Hepatocyte (in vitro differentiated cells): ENCODE measurements at regions not wholly inside any gene's neighbourhood (a gene's known extent, or its start where the extent isn't known, plus 50 kb on each side); places are given as distances from the start of the nearest gene placed in this dataset.

Source experiments
- DNase-seq: peaks from one replicate; pipeline ENCODE4 v3.0.0-alpha.2; 2016; ENCODE audit warnings: low spot score
- H2AFZ ChIP-seq: fragments of 200-600 bp; sonication (generic); 2 replicates; pipeline ENCODE4 v1.6.0; 2016; ENCODE audit warnings: antibody characterized with exemption, mild to moderate bottlenecking
- H3K27ac ChIP-seq: fragments of 200-600 bp; sonication (generic); 2 replicates; pipeline ENCODE4 v1.5.1; 2016; ENCODE audit warnings: mild to moderate bottlenecking
- H3K27me3 ChIP-seq: fragments of 200-600 bp; sonication (generic); 2 replicates; pipeline ENCODE4 v1.6.1; 2016
- H3K36me3 ChIP-seq: fragments of 200-600 bp; sonication (generic); replicated peaks from 2 replicates; pipeline ENCODE4 v1.5.1; 2016; ENCODE audit warnings: low read depth; ENCODE audit not compliant: insufficient read depth
- H3K4me1 ChIP-seq: fragments of 200-600 bp; sonication (generic); 2 replicates; pipeline ENCODE4 v1.5.1; 2016; ENCODE audit warnings: mild to moderate bottlenecking, moderate library complexity; ENCODE audit not compliant: insufficient read depth
- H3K4me2 ChIP-seq: fragments of 200-600 bp; sonication (generic); 2 replicates; pipeline ENCODE4 v1.6.0; 2016
- H3K4me3 ChIP-seq: fragments of 200-600 bp; sonication (generic); 2 replicates; pipeline ENCODE4 v1.5.1; 2016; ENCODE audit warnings: mild to moderate bottlenecking
- H3K79me2 ChIP-seq: fragments of 200-600 bp; sonication (generic); 2 replicates; pipeline ENCODE4 v1.6.0; 2017; ENCODE audit warnings: mild to moderate bottlenecking
- H3K9me2 ChIP-seq: fragments of 200-600 bp; sonication (generic); replicated peaks from 2 replicates; pipeline ENCODE4 v1.6.0; 2017; ENCODE audit warnings: mild to moderate bottlenecking; ENCODE audit not compliant: insufficient read depth
- H3K9me3 ChIP-seq: fragments of 200-600 bp; sonication (generic); 2 replicates; pipeline ENCODE4 v1.5.1; 2016; ENCODE audit warnings: low read depth, mild to moderate bottlenecking
- H4K20me1 ChIP-seq: fragments of 200-600 bp; sonication (generic); 2 replicates; pipeline ENCODE4 v1.6.0; 2016; ENCODE audit warnings: mild to moderate bottlenecking; ENCODE audit not compliant: insufficient read depth, poor library complexity, severe bottlenecking
- CTCF ChIP-seq: fragments of 200-600 bp; sonication (generic); IDR thresholded peaks from 2 replicates; pipeline ENCODE4 v1.5.1; 2016; ENCODE audit warnings: antibody characterized with exemption, mild to moderate bottlenecking; ENCODE audit not compliant: poor library complexity
- EZH2 ChIP-seq: fragments of 200-600 bp; sonication (generic); IDR thresholded peaks from 2 replicates; pipeline ENCODE4 v1.6.1; 2016; ENCODE audit warnings: antibody characterized with exemption, mild to moderate bottlenecking, borderline replicate concordance
- EZH2phosphoT487 ChIP-seq: fragments of 200-600 bp; sonication (generic); IDR thresholded peaks from one replicate; pipeline ENCODE4 v1.6.1; 2018; ENCODE audit warnings: antibody characterized with exemption, mild to moderate bottlenecking, low read depth, moderate library complexity; ENCODE audit not compliant: unreplicated experiment, severe bottlenecking
- WGBS: methylation state at CpG from one replicate; pipeline ENCODE4 v1.1.6; 2016; ENCODE audit warnings: low lambda C conversion rate; ENCODE audit errors: missing lambda C conversion rate; 5-methylcytosine and 5-hydroxymethylcytosine counted together

GRCh38 chr2:134155134-134155533 is 98.7 kb upstream of the MGAT5 start:
- H2AFZ ChIP-seq, result no peak overlapping the region
- no peak for TF ChIP-seq EZH2phosphoT487
- TF ChIP-seq CTCF, result no peak
- no peak for TF ChIP-seq EZH2
- H3K27me3 ChIP-seq, result no peaks in the 10 kb centered on the region
- WGBS, result 93% methylated on average over 4 of the region's 4 CpGs
- H3K4me1 ChIP-seq, result no peaks in the 10 kb centered on the region
- no peak for DNase-seq
- H3K36me3 ChIP-seq, result no peaks in the 10 kb centered on the region
- H3K9me3 ChIP-seq, result no peaks in the 10 kb centered on the region
- peaks cover 42% of the 10 kb centered on the region for H3K79me2 ChIP-seq
- H4K20me1 ChIP-seq, result no peaks in the 10 kb centered on the region
- H3K27ac ChIP-seq, result no peak overlapping the region
- H3K4me3 ChIP-seq, result no peak overlapping the region
- no peak overlapping the region for H3K4me2 ChIP-seq
- no peaks in the 10 kb centered on the region for H3K9me2 ChIP-seq

GRCh38 chr2:134158295-134158694 is 95.6 kb upstream of the MGAT5 start:
- Histone ChIP-seq H3K4me1 (peaks cover 7% of the 10 kb centered on the region), H3K9me3 (no peaks in the 10 kb centered on the region), H4K20me1 (peaks cover 8% of the 10 kb centered on the region), H3K79me2 (peaks cover 63% of the 10 kb centered on the region), H3K4me3 (no peak overlapping the region), H2AFZ (no peak overlapping the region), H3K4me2 (no peak overlapping the region), H3K27ac (no peak overlapping the region), H3K36me3 (no peaks in the 10 kb centered on the region), H3K27me3 (no peaks in the 10 kb centered on the region), H3K9me2 (no peaks in the 10 kb centered on the region)
- no peak for DNase-seq
- TF ChIP-seq EZH2 (no peak), CTCF (no peak), EZH2phosphoT487 (no peak)
- WGBS, result 93% methylated on average over 13 of the region's 13 CpGs

- H3K27ac ChIP-seq, result no peak overlapping the region
- H3K4me3 ChIP-seq, result no peak overlapping the region
- H3K79me2 ChIP-seq, result peaks cover 66% of the 10 kb centered on the region
- 50% methylated on average over 4 of the region's 4 CpGs for WGBS
- no peaks in the 10 kb centered on the region for H3K27me3 ChIP-seq
- no peaks in the 10 kb centered on the region for H3K36me3 ChIP-seq
- no peaks in the 10 kb centered on the region for H3K9me3 ChIP-seq
- H3K4me2 ChIP-seq, result no peak overlapping the region
- H3K9me2 ChIP-seq, result no peaks in the 10 kb centered on the region
- DNase-seq, result no peak
- TF ChIP-seq CTCF (no peak), EZH2phosphoT487 (no peak), EZH2 (no peak)
- H2AFZ ChIP-seq, result no peak overlapping the region
- peaks cover 7% of the 10 kb centered on the region for H3K4me1 ChIP-seq
- peaks cover 8% of the 10 kb centered on the region for H4K20me1 ChIP-seq
These were observed 92.7 kb upstream of the MGAT5 start for GRCh38 chr2:134161170-134161547.

- Histone ChIP-seq H3K79me2 (peaks cover 62% of the 10 kb centered on the region), H3K27me3 (no peaks in the 10 kb centered on the region), H3K9me2 (no peaks in the 10 kb centered on the region)
These were observed 90.5 kb upstream of the MGAT5 start for GRCh38 chr2:134163336-134163735.

More at GRCh38 chr2:134163336-134163735, 90.5 kb upstream of the MGAT5 start:
- no peak overlapping the region for H3K4me3 ChIP-seq
- no peak for DNase-seq
- TF ChIP-seq EZH2phosphoT487 (no peak), EZH2 (no peak), CTCF (no peak)
- H3K36me3 ChIP-seq, result no peaks in the 10 kb centered on the region
- H3K27ac ChIP-seq, result no peak overlapping the region
- H2AFZ ChIP-seq, result no peak overlapping the region
- H4K20me1 ChIP-seq, result peaks cover 8% of the 10 kb centered on the region
- H3K4me2 ChIP-seq, result no peak overlapping the region
- H3K9me3 ChIP-seq, result no peaks in the 10 kb centered on the region
- H3K4me1 ChIP-seq, result peaks cover 7% of the 10 kb centered on the region
- WGBS, result 93% methylated on average over 4 of the region's 4 CpGs
